ENCODE measurements at regions not wholly inside any gene's neighbourhood (a gene's known extent, or its start where the extent isn't known, plus 50 kb on each side); places are given as distances from the start of the nearest gene placed in this dataset.

GRCh38 chr9:28332648-28333047, 759.4 kb upstream of the C9orf72 start (continued):
- TF ChIP-seq CHD7 (IDR thresholded peaks at IDR 0.05; ENCODE audit: insufficient replicate concordance, low read length) (no peak), BRCA1 (IDR thresholded peaks at IDR 0.05; ENCODE audit: low read depth, low read length) (no peak), RAD21 (IDR thresholded peaks at IDR 0.05 in 1 of 2, conservative IDR thresholded peaks at IDR 0.05 in 1 of 2; ENCODE audit: low read depth in 2 of 2, low read length in 2 of 2) (no peak), ZNF274 (IDR thresholded peaks at IDR 0.05; ENCODE audit: borderline replicate concordance, extremely low read depth, low read length) (no peak), TCF12 (IDR thresholded peaks at IDR 0.05; ENCODE audit: low read depth, low read length) (no peak), POLR2A (IDR thresholded peaks at IDR 0.05; ENCODE audit: control extremely low read depth in 1 of 2, low read depth in 2 of 2, low read length in 2 of 2) (no peak)
- TF ChIP-seq, protein P1, sequence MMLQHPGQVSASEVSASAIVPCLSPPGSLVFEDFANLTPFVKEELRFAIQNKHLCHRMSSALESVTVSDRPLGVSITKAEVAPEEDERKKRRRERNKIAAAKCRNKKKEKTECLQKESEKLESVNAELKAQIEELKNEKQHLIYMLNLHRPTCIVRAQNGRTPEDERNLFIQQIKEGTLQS (IDR thresholded peaks at IDR 0.05; ENCODE audit: insufficient read depth, low read depth, low read length) = no peak
- TF ChIP-seq, protein P2, sequence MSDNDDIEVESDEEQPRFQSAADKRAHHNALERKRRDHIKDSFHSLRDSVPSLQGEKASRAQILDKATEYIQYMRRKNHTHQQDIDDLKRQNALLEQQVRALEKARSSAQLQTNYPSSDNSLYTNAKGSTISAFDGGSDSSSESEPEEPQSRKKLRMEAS (IDR thresholded peaks at IDR 0.05) = no peak
- TF ChIP-seq, protein P3, sequence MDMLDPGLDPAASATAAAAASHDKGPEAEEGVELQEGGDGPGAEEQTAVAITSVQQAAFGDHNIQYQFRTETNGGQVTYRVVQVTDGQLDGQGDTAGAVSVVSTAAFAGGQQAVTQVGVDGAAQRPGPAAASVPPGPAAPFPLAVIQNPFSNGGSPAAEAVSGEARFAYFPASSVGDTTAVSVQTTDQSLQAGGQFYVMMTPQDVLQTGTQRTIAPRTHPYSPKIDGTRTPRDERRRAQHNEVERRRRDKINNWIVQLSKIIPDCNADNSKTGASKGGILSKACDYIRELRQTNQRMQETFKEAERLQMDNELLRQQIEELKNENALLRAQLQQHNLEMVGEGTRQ (IDR thresholded peaks at IDR 0.05; ENCODE audit: low read length) = no peak
